ENCODE measurements at regions not wholly inside any gene's neighbourhood (a gene's known extent, or its start where the extent isn't known, plus 50 kb on each side); places are given as distances from the start of the nearest gene placed in this dataset.

- DNase-seq = no peak
These were observed 986.0 kb downstream of the TTLL7 start for GRCh38 chr1:83012950-83013349.

- no peak for DNase-seq
These were observed 987.7 kb downstream of the TTLL7 start for GRCh38 chr1:83011265-83011664.

GRCh38 chr1:83006271-83006670 lies 992.7 kb downstream of the TTLL7 start:
- no peak for DNase-seq

- DNase-seq = no peak
These were observed 998.6 kb downstream of the TTLL7 start for GRCh38 chr1:83000286-83000685.

- no peak for DNase-seq
These were observed 1003.0 kb downstream of the TTLL7 start for GRCh38 chr1:82995951-82996350.

GRCh38 chr1:82994616-82995263 lies 1004.2 kb downstream of the TTLL7 start:
- DNase-seq = no peak

GRCh38 chr1:82991569-82991968 lies 1007.4 kb downstream of the TTLL7 start:
- DNase-seq = no peak

- DNase-seq = no peak
These were observed 1019.2 kb downstream of the TTLL7 start for GRCh38 chr1:82979593-82980236.

- no peak for DNase-seq
These were observed 1020.2 kb downstream of the TTLL7 start for GRCh38 chr1:82978461-82979324.

- DNase-seq = no peak
These were observed 1025.9 kb downstream of the TTLL7 start for GRCh38 chr1:82972841-82973553.

- DNase-seq = no peak
These were observed 1029.6 kb downstream of the TTLL7 start for GRCh38 chr1:82969340-82969739.

- DNase-seq = no peak
These were observed 1036.3 kb downstream of the TTLL7 start for GRCh38 chr1:82962658-82963057.

- no peak for DNase-seq
These were observed 1048.2 kb downstream of the TTLL7 start for GRCh38 chr1:82950606-82951200.

- no peak for DNase-seq
These were observed 1050.5 kb downstream of the TTLL7 start for GRCh38 chr1:82948386-82948785.

GRCh38 chr1:82947278-82947677 lies 1051.7 kb downstream of the TTLL7 start:
- DNase-seq = no peak

GRCh38 chr1:82946096-82946605 lies 1052.8 kb downstream of the TTLL7 start:
- DNase-seq = no peak

GRCh38 chr1:82944822-82945221 lies 1054.1 kb downstream of the TTLL7 start:
- DNase-seq = no peak

- no peak for DNase-seq
These were observed 1064.9 kb downstream of the TTLL7 start for GRCh38 chr1:82934074-82934473.

GRCh38 chr1:82932727-82933126 lies 1066.2 kb downstream of the TTLL7 start:
- no peak for DNase-seq

GRCh38 chr1:82932207-82932606 lies 1066.7 kb downstream of the TTLL7 start:
- DNase-seq = no peak

GRCh38 chr1:82931006-82931405 lies 1067.9 kb downstream of the TTLL7 start:
- DNase-seq = no peak

- DNase-seq = no peak
These were observed 1071.2 kb downstream of the TTLL7 start for GRCh38 chr1:82927753-82928152.

GRCh38 chr1:82924666-82925065 lies 1074.3 kb downstream of the TTLL7 start:
- no peak for DNase-seq

Measured in CD4-positive, alpha-beta T cell treated with Interferon gamma for 1 hour (primary cell).